GM12878 (cell line): ENCODE measurements at regions not wholly inside any gene's neighbourhood (a gene's known extent, or its start where the extent isn't known, plus 50 kb on each side); places are given as distances from the start of the nearest gene placed in this dataset.

Experiments used
- ATAC-seq: fragments of 200-7000 bp; cut with Tn5 transposase; 3 replicates; pipeline ENCODE4 v1.9.1; 2020; ENCODE audit warnings: mild to moderate bottlenecking, moderate library complexity
- BruUV-seq: library from RNA; stranded (reverse); fragments of 400-500 nt; replicated peaks from 2 replicates; lab custom pipeline; 2021; lab: Mats Ljungman, UMichigan
- CTCF ChIA-PET: fragments of 300-600 bp; sonication (Branson Sonifier 250); formaldehyde crosslinking; extraction: SDS; loops from one replicate; lab custom pipeline; 2021; ENCODE audit warnings: inconsistent platforms; lab: Yijun Ruan, JAX
- POLR2A ChIA-PET: fragments of 350-600 bp; formaldehyde crosslinking; extraction: SDS; loops from one replicate; lab custom pipeline; 2021; ENCODE audit warnings: inconsistent platforms; lab: Charles Lee
- RAD21 ChIA-PET: fragments of 300-600 bp; sonication (Branson Sonifier 250); formaldehyde crosslinking; loops from one replicate; lab custom pipeline; 2023; ENCODE audit warnings: antibody characterized with exemption; ENCODE audit not compliant: unreplicated experiment; lab: Charles Lee
- SMC1A ChIA-PET: fragments of 300-600 bp; sonication (Branson Sonifier 250); formaldehyde crosslinking; loops from one replicate; lab custom pipeline; 2023; ENCODE audit not compliant: unreplicated experiment, uncharacterized antibody; lab: Charles Lee
- DNase-seq: peaks from one replicate; pipeline ENCODE4 v3.0.0-alpha.2; 2011; ENCODE audit warnings: low read depth, low spot score
- FAIRE-seq: peaks from 3 replicates; lab custom pipeline; 2011; peaks lifted over from hg19 to GRCh38; lab: Jason Lieb, UNC
- H2AFZ ChIP-seq: 2 replicates; pipeline ENCODE4 v1.6.0; 2011; ENCODE audit warnings: low read depth, low read length, control low read depth; ENCODE audit not compliant: control insufficient read depth
- H3K27ac ChIP-seq: 2 replicates; pipeline ENCODE4 v1.5.1; 2011; ENCODE audit warnings: control low read depth; ENCODE audit not compliant: control insufficient read depth, insufficient read depth
- H3K27me3 ChIP-seq, 2 experiments: replicated peaks in 1 of 2; 2 replicates each; pipeline versions ENCODE4 v1.6.0 to v1.6.1; 2011; ENCODE audit warnings: low read length in 1 of 2; ENCODE audit not compliant: control insufficient read depth in 2 of 2, insufficient read depth in 2 of 2
- H3K36me3 ChIP-seq, 2 experiments: 2 replicates each; pipeline ENCODE4 v1.5.1; 2011; ENCODE audit warnings: low read length in 1 of 2; ENCODE audit not compliant: control insufficient read depth in 2 of 2, insufficient read depth in 2 of 2
- H3K4me1 ChIP-seq: 2 replicates; pipeline ENCODE4 v1.6.1; 2011; ENCODE audit warnings: mild to moderate bottlenecking, low read length, moderate library complexity, mixed read lengths; ENCODE audit not compliant: control insufficient read depth, insufficient read depth
- H3K4me2 ChIP-seq: 2 replicates; pipeline ENCODE4 v1.6.0; 2011; ENCODE audit warnings: control low read depth; ENCODE audit not compliant: control insufficient read depth, insufficient read depth
- H3K4me3 ChIP-seq: fragments of 200-600 bp; sonication (generic); 2 replicates; pipeline ENCODE4 v1.5.1; 2016
- H3K79me2 ChIP-seq: 2 replicates; pipeline ENCODE4 v1.6.0; 2011; ENCODE audit warnings: low read length; ENCODE audit not compliant: control insufficient read depth, insufficient read depth
- H3K9ac ChIP-seq: 2 replicates; pipeline ENCODE4 v1.8.0; 2011; ENCODE audit warnings: low read length, control low read depth, mixed read lengths; ENCODE audit not compliant: control insufficient read depth, insufficient read depth
- H3K9me3 ChIP-seq: replicated peaks from 3 replicates; pipeline ENCODE4 v1.5.1; 2011; ENCODE audit warnings: mild to moderate bottlenecking, low read length; ENCODE audit not compliant: control insufficient read depth, insufficient read depth
- H4K20me1 ChIP-seq: 2 replicates; pipeline ENCODE4 v1.6.0; 2011; ENCODE audit not compliant: control insufficient read depth, insufficient read depth
- CBX5 ChIP-seq: sonication (generic); IDR thresholded peaks from 2 replicates; pipeline ENCODE4 v1.6.1; 2016; ENCODE audit warnings: low read depth, moderate library complexity, mild to moderate bottlenecking, inconsistent platforms
- E2F8 ChIP-seq: fragments of 450-650 bp; IDR thresholded peaks from 2 replicates; pipeline ENCODE4 v1.6.1; 2018; ENCODE audit warnings: mild to moderate bottlenecking, low read depth, moderate library complexity; ENCODE audit not compliant: partially characterized antibody
- GABPA ChIP-seq: IDR thresholded peaks from 2 replicates; pipeline ENCODE4 v1.6.1; 2014; ENCODE audit warnings: antibody characterized with exemption, low read depth, mild to moderate bottlenecking, inconsistent platforms
- NFIC ChIP-seq: IDR thresholded peaks from 2 replicates; pipeline ENCODE4 v1.6.1; 2012; ENCODE audit warnings: low read depth, mild to moderate bottlenecking, inconsistent platforms, low read length, moderate library complexity
- POLR2AphosphoS2 ChIP-seq: IDR thresholded peaks from 2 replicates; pipeline ENCODE4 v1.6.1; 2011; ENCODE audit warnings: low read depth, mild to moderate bottlenecking, low read length, improper control_type of control experiment, moderate library complexity
- RUNX3 ChIP-seq: IDR thresholded peaks from 2 replicates; pipeline ENCODE4 v1.6.1; 2012; ENCODE audit warnings: low read length, inconsistent platforms
- YY1 ChIP-seq: IDR thresholded peaks from 2 replicates; pipeline ENCODE4 v1.6.1; 2011; ENCODE audit warnings: low read depth, mild to moderate bottlenecking, low read length
- WGBS: methylation state at CpG from one replicate; pipeline ENCODE4 v1.1.6; 2016; ENCODE audit warnings: low lambda C conversion rate; ENCODE audit not compliant: insufficient replicate concordance, insufficient coverage; ENCODE audit errors: missing lambda C conversion rate; 5-methylcytosine and 5-hydroxymethylcytosine counted together
- in situ Hi-C: fragments of 300-500 bp; cut with MboI; formaldehyde crosslinking; loops from 9 replicates; pipeline ENCODE4 v1.14.3; 2018; ENCODE audit warnings: mixed read lengths
- intact Hi-C: fragments of 100-400 bp; cut with micrococcal nuclease; formaldehyde crosslinking; loops from one replicate; pipeline ENCODE4 v1.14.2; 2022; ENCODE audit not compliant: unreplicated experiment

- intact Hi-C loops (no loop called here), in situ Hi-C loops (no loop called here)
- Histone ChIP-seq H3K9me3 (no peaks in the 10 kb centered on the region), H3K9ac (no peak overlapping the region), H3K27me3 (no peaks in the 10 kb centered on the region), H3K36me3 (no peaks in the 10 kb centered on the region), H3K4me1 (no peaks in the 10 kb centered on the region), H2AFZ (no peak overlapping the region), H3K79me2 (no peaks in the 10 kb centered on the region), H3K4me3 (no peak overlapping the region), H3K27ac (no peak overlapping the region), H3K4me2 (no peak overlapping the region), H4K20me1 (no peaks in the 10 kb centered on the region)
- FAIRE-seq (no peak), DNase-seq (no peak), ATAC-seq (no peak)
- TF ChIP-seq E2F8 (no peak), POLR2AphosphoS2 (no peak), YY1 (no peak), NFIC (no peak), GABPA (no peak), RUNX3 (no peak), CBX5 (no peak)
- SMC1A ChIA-PET, result no interaction called here
- RAD21 ChIA-PET, result no interaction called here
- 5% methylated on average over 2 of the region's 2 CpGs for WGBS
- CTCF ChIA-PET, result no interaction called here
- BruUV-seq, result no TSS peak
- POLR2A ChIA-PET, result no interaction called here
These were observed 137.7 kb upstream of the SYT1 start for GRCh38 chr12:78726854-78727253.
